Keratinocyte (primary cell): ENCODE measurements at regions not wholly inside any gene's neighbourhood (a gene's known extent, or its start where the extent isn't known, plus 50 kb on each side); places are given as distances from the start of the nearest gene placed in this dataset.

Source experiments
- DNase-seq: peaks from one replicate; pipeline ENCODE4 v3.0.0-alpha.2; 2011; ENCODE audit warnings: low read depth, missing footprints, low spot score
- FAIRE-seq: peaks from 2 replicates; lab custom pipeline; 2011; peaks lifted over from hg19 to GRCh38; lab: Jason Lieb, UNC
- H2AFZ ChIP-seq: 2 replicates; pipeline ENCODE4 v1.6.0; 2012; ENCODE audit warnings: low read length, control low read depth, inconsistent platforms; ENCODE audit not compliant: control insufficient read depth
- H3K27ac ChIP-seq: 2 replicates; pipeline ENCODE4 v1.5.1; 2011; ENCODE audit warnings: low read length; ENCODE audit not compliant: control insufficient read depth, insufficient read depth
- H3K27me3 ChIP-seq: 3 replicates; pipeline ENCODE4 v1.6.0; 2011; ENCODE audit warnings: low read length; ENCODE audit not compliant: control insufficient read depth, insufficient read depth; ENCODE audit errors: extremely low read depth
- H3K36me3 ChIP-seq, 2 experiments: 2 replicates in 1 of 2; 3 replicates in 1 of 2; pipeline ENCODE4 v1.5.1; 2011; ENCODE audit warnings: low read length in 2 of 2, mild to moderate bottlenecking in 1 of 2; ENCODE audit not compliant: control insufficient read depth in 2 of 2, insufficient read depth in 2 of 2; ENCODE audit errors: extremely low read depth in 1 of 2
- H3K4me1 ChIP-seq: 3 replicates; pipeline ENCODE4 v1.5.1; 2011; ENCODE audit warnings: low read length; ENCODE audit not compliant: control insufficient read depth, insufficient read depth; ENCODE audit errors: extremely low read depth
- H3K4me2 ChIP-seq: 3 replicates; pipeline ENCODE4 v1.6.0; 2011; ENCODE audit warnings: low read depth, low read length; ENCODE audit not compliant: control insufficient read depth, insufficient read depth; ENCODE audit errors: extremely low read depth
- H3K4me3 ChIP-seq, 3 experiments: fragments of 200-600 bp in 1 of 3; sonication (generic) in 1 of 3; 2 replicates in 2 of 3; 3 replicates in 1 of 3; pipeline ENCODE4 v1.5.1; 2011 to 2016; ENCODE audit warnings: low read length in 3 of 3, mild to moderate bottlenecking in 3 of 3, control low read depth in 2 of 3, inconsistent platforms in 1 of 3, low read depth in 1 of 3, mixed read lengths in 1 of 3, mixed run types in 1 of 3, moderate library complexity in 1 of 3; ENCODE audit not compliant: control insufficient read depth in 2 of 3, insufficient read depth in 2 of 3; ENCODE audit errors: extremely low read depth in 1 of 3
- H3K79me2 ChIP-seq: 2 replicates; pipeline ENCODE4 v1.6.0; 2012; ENCODE audit warnings: low read length; ENCODE audit not compliant: control insufficient read depth, insufficient read depth
- H3K9ac ChIP-seq: 3 replicates; pipeline ENCODE4 v1.6.0; 2011; ENCODE audit warnings: low read length; ENCODE audit not compliant: control insufficient read depth, insufficient read depth; ENCODE audit errors: extremely low read depth
- H3K9me1 ChIP-seq: 3 replicates; pipeline ENCODE4 v1.6.0; 2011; ENCODE audit warnings: low read length; ENCODE audit not compliant: control insufficient read depth, insufficient read depth; ENCODE audit errors: extremely low read depth
- H3K9me3 ChIP-seq: 2 replicates; pipeline ENCODE4 v1.5.1; 2012; ENCODE audit warnings: low read depth, low read length; ENCODE audit not compliant: control insufficient read depth
- H4K20me1 ChIP-seq: 3 replicates; pipeline ENCODE4 v1.6.0; 2011; ENCODE audit warnings: low read length; ENCODE audit not compliant: control insufficient read depth, insufficient read depth; ENCODE audit errors: extremely low read depth
- EZH2 ChIP-seq: IDR thresholded peaks from one replicate; pipeline ENCODE4 v1.6.1; 2012; ENCODE audit warnings: inconsistent platforms, mild to moderate bottlenecking, low read length, moderate library complexity
- dilution Hi-C: fragments of 300-500 bp; cut with MboI; formaldehyde crosslinking; loops from one replicate; pipeline ENCODE4 v1.7.0; 2020; ENCODE audit warnings: low sequenced_read_pairs; ENCODE audit not compliant: extremely low pct_ligation_motif_present
- TF ChIP-seq, protein P1 (sequence below), 3 experiments: IDR thresholded peaks in 1 of 3; conservative IDR thresholded peaks in 1 of 3; optimal IDR thresholded peaks in 1 of 3; 2 replicates in 2 of 3; 3 replicates in 1 of 3; pipeline versions ENCODE3 to v1.5.1; 2011; ENCODE audit warnings: low read length in 3 of 3, mild to moderate bottlenecking in 3 of 3, moderate library complexity in 2 of 3, control low read depth in 1 of 3, inconsistent platforms in 1 of 3; ENCODE audit not compliant: insufficient read depth in 2 of 3; ENCODE audit errors: extremely low read depth in 1 of 3

DNA sequence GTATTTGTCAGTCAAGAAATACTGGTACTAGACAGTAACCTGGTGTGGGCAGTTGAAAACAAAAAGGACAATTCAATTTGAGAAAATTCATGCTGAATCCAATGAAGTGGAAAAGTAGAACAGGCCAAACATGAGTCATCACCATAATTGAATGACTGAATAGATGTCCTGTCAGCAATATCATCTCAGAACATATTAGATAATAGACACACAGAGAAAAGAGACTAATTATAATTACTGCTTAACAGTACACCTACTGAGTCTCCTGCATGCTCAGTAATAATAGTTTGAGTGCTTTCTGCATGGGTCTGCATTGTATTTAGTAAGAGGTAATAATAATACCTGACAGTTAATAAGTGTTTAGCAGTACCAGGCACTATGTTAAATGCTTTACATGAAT, 138.6 kb upstream of the ZC3H15 start:
- no peaks in the 10 kb centered on the region for H4K20me1 ChIP-seq
- no peak overlapping the region for H2AFZ ChIP-seq
- H3K9ac ChIP-seq, result no peak overlapping the region
- no peak overlapping the region for H3K4me3 ChIP-seq
- no peaks in the 10 kb centered on the region for H3K9me1 ChIP-seq
- H3K9me3 ChIP-seq, result no peaks in the 10 kb centered on the region
- FAIRE-seq (peak; percentile 79), DNase-seq (no peak)
- no peaks in the 10 kb centered on the region for H3K36me3 ChIP-seq
- H3K27me3 ChIP-seq, result no peaks in the 10 kb centered on the region
- peak overlapping the region; percentile 10 for H3K27ac ChIP-seq
- dilution Hi-C loops, result no loop called here
- H3K79me2 ChIP-seq, result no peaks in the 10 kb centered on the region
- peak overlapping the region; percentile 3 for H3K4me2 ChIP-seq
- TF ChIP-seq EZH2, result no peak
- TF ChIP-seq, protein P1, sequence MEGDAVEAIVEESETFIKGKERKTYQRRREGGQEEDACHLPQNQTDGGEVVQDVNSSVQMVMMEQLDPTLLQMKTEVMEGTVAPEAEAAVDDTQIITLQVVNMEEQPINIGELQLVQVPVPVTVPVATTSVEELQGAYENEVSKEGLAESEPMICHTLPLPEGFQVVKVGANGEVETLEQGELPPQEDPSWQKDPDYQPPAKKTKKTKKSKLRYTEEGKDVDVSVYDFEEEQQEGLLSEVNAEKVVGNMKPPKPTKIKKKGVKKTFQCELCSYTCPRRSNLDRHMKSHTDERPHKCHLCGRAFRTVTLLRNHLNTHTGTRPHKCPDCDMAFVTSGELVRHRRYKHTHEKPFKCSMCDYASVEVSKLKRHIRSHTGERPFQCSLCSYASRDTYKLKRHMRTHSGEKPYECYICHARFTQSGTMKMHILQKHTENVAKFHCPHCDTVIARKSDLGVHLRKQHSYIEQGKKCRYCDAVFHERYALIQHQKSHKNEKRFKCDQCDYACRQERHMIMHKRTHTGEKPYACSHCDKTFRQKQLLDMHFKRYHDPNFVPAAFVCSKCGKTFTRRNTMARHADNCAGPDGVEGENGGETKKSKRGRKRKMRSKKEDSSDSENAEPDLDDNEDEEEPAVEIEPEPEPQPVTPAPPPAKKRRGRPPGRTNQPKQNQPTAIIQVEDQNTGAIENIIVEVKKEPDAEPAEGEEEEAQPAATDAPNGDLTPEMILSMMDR (optimal IDR thresholded peaks at IDR 0.05 in 1 of 3, IDR thresholded peaks at IDR 0.05 in 1 of 3, conservative IDR thresholded peaks at IDR 0.05 in 1 of 3; ENCODE audit: extremely low read depth in 1 of 3, insufficient read depth in 2 of 3, low read length in 3 of 3), result no peak
- H3K4me1 ChIP-seq, result peaks cover 36% of the 10 kb centered on the region

DNA sequence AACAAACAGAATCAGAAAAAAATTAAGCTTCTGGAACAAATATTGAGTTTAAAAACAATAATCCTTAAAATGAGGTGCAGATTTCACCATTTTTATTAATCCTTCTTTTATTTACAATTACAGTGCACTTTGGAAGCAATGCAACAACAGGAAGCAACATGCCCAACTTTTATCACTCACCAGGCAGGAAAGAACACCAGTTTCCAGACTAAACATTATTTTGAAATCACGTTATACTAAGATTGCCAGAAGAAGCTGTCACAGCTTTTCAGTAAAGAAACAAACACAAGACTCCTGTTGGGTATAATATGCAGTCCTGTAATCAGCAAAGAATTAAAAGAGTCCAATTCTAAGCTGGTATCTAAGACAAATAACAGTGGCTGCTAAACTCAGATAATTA, 137.9 kb upstream of the ZC3H15 start:
- DNase-seq, result no peak
- H3K9me3 ChIP-seq, result peaks cover 2% of the 10 kb centered on the region
- no peaks in the 10 kb centered on the region for H3K36me3 ChIP-seq
- no peak overlapping the region for H3K9ac ChIP-seq
- peak overlapping the region; percentile 38 for H3K4me2 ChIP-seq
- peaks cover 36% of the 10 kb centered on the region for H3K4me1 ChIP-seq
- no peaks in the 10 kb centered on the region for H3K79me2 ChIP-seq
- FAIRE-seq, result no peak
- peak overlapping the region; percentile 3 for H3K27ac ChIP-seq
- H4K20me1 ChIP-seq, result no peaks in the 10 kb centered on the region
- TF ChIP-seq, protein P1 (optimal IDR thresholded peaks at IDR 0.05 in 1 of 3, IDR thresholded peaks at IDR 0.05 in 1 of 3, conservative IDR thresholded peaks at IDR 0.05 in 1 of 3; ENCODE audit: extremely low read depth in 1 of 3, insufficient read depth in 2 of 3, low read length in 3 of 3), result no peak
- TF ChIP-seq EZH2, result no peak
- no peak overlapping the region for H2AFZ ChIP-seq
- H3K9me1 ChIP-seq, result no peaks in the 10 kb centered on the region
- dilution Hi-C loops, result no loop called here
- H3K27me3 ChIP-seq, result no peaks in the 10 kb centered on the region
- no peak overlapping the region for H3K4me3 ChIP-seq
